GM12878 (cell line): ENCODE measurements at regions not wholly inside any gene's neighbourhood (a gene's known extent, or its start where the extent isn't known, plus 50 kb on each side); places are given as distances from the start of the nearest gene placed in this dataset.

Experiments used
- CUX1 ChIP-seq: IDR thresholded peaks from 2 replicates; pipeline ENCODE4 v1.6.1; 2012; ENCODE audit warnings: improper control_type of control experiment, low read depth, low read length; ENCODE audit not compliant: insufficient replicate concordance
- DPF2 ChIP-seq: fragments of 450-650 bp; IDR thresholded peaks from 2 replicates; pipeline ENCODE4 v1.6.1; 2017; ENCODE audit warnings: mild to moderate bottlenecking
- E2F8 ChIP-seq: fragments of 450-650 bp; IDR thresholded peaks from 2 replicates; pipeline ENCODE4 v1.6.1; 2018; ENCODE audit warnings: mild to moderate bottlenecking, low read depth, moderate library complexity; ENCODE audit not compliant: partially characterized antibody
- IRF4 ChIP-seq: IDR thresholded peaks from 2 replicates; pipeline ENCODE4 v1.6.1; 2011; ENCODE audit warnings: low read depth, low read length
- MYB ChIP-seq: fragments of 150-350 bp; IDR thresholded peaks from 2 replicates; pipeline ENCODE4 v1.6.1; 2014; ENCODE audit warnings: mild to moderate bottlenecking, low read depth, low read length, borderline replicate concordance
- SIX5 ChIP-seq: IDR thresholded peaks from 2 replicates; pipeline ENCODE4 v1.6.1; 2011; ENCODE audit warnings: mild to moderate bottlenecking, low read depth, low read length, moderate library complexity; ENCODE audit not compliant: severe bottlenecking
- SMAD1 ChIP-seq: fragments of 450-650 bp; IDR thresholded peaks from 2 replicates; pipeline ENCODE4 v1.6.1; 2018; ENCODE audit warnings: mild to moderate bottlenecking, low read depth; ENCODE audit not compliant: partially characterized antibody
- ZBTB40 ChIP-seq: fragments of 450-650 bp; IDR thresholded peaks from 2 replicates; pipeline ENCODE4 v1.6.1; 2016; ENCODE audit warnings: mild to moderate bottlenecking, moderate library complexity, borderline replicate concordance

GRCh38 chr15:95432878-95433405, 897.6 kb upstream of the NR2F2 start (continued):
- TF ChIP-seq SMAD1 (no peak), CUX1 (no peak), MYB (no peak), SIX5 (no peak), ZBTB40 (no peak), DPF2 (no peak), IRF4 (no peak), E2F8 (no peak)
